ENCODE measurements at regions not wholly inside any gene's neighbourhood (a gene's known extent, or its start where the extent isn't known, plus 50 kb on each side); places are given as distances from the start of the nearest gene placed in this dataset.

DNA sequence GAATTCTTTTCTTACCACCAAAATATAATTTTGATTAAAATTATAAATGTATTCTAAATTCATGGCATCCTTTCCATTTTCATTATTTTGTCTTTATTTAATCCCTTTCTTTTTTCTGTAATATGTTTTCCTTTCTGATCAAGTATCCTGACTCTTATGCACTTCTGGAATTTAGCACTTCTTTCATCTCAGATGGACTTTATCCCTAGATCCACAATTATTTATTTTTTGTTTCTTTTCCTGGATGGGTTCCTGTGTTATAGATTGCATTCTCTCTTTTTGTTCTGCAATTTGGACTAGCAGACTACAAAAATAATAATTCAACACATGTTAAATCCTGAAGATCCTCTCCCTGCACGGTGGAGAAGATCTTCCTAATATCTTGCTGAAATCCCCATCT lies 76.9 kb upstream of the CDIN1 start:
- Mint-ChIP-seq H3K27me3 (ENCODE audit: unreplicated experiment) (no peaks in the 10 kb centered on the region), H3K9me3 (ENCODE audit: unreplicated experiment) (no peaks in the 10 kb centered on the region), H3K4me3 (ENCODE audit: unreplicated experiment) (no peak overlapping the region), H3K27ac (ENCODE audit: unreplicated experiment) (no peak overlapping the region), H3K4me1 (ENCODE audit: unreplicated experiment) (peaks cover 3% of the 10 kb centered on the region), H3K36me3 (ENCODE audit: low read depth, unreplicated experiment) (no peaks in the 10 kb centered on the region)
- DNase-seq (ENCODE audit: low spot score): no peak
- TF ChIP-seq, protein P1, sequence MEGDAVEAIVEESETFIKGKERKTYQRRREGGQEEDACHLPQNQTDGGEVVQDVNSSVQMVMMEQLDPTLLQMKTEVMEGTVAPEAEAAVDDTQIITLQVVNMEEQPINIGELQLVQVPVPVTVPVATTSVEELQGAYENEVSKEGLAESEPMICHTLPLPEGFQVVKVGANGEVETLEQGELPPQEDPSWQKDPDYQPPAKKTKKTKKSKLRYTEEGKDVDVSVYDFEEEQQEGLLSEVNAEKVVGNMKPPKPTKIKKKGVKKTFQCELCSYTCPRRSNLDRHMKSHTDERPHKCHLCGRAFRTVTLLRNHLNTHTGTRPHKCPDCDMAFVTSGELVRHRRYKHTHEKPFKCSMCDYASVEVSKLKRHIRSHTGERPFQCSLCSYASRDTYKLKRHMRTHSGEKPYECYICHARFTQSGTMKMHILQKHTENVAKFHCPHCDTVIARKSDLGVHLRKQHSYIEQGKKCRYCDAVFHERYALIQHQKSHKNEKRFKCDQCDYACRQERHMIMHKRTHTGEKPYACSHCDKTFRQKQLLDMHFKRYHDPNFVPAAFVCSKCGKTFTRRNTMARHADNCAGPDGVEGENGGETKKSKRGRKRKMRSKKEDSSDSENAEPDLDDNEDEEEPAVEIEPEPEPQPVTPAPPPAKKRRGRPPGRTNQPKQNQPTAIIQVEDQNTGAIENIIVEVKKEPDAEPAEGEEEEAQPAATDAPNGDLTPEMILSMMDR (IDR thresholded peaks at IDR 0.05; ENCODE audit: unreplicated experiment): no peak

DNA sequence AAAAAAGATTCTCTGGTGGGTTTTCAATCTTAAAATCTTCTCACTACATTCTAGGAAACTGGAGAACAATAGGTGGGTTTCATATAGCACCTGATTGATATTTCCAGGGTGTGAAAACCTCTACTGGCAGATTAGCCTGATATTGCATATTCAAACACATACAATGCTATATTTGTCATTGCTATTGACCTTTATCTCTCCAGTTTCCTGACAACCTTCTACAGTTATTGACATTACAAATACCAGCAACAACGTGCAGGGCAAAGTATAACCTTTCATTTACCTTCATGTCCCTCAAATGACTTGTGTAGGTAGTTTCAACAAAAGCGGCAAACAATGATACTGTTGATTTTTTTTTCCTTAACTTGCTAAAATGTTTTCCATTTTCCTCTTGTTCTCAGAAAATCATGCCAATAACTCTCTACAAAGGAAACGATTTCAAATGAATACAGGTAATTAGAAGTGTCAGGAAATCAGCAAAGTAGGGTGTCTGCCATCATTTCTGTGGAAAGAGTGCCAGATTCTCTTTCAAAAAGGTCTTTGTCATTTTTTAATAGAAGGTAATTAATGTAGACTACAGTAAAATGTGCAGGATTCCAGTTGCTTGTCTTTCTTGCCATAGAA lies 72.6 kb upstream of the CDIN1 start:
- Mint-ChIP-seq H3K9me3 (ENCODE audit: unreplicated experiment) (no peaks in the 10 kb centered on the region), H3K27me3 (ENCODE audit: unreplicated experiment) (no peaks in the 10 kb centered on the region), H3K36me3 (ENCODE audit: low read depth, unreplicated experiment) (no peaks in the 10 kb centered on the region), H3K4me3 (ENCODE audit: unreplicated experiment) (no peak overlapping the region), H3K4me1 (ENCODE audit: unreplicated experiment) (peaks cover 3% of the 10 kb centered on the region), H3K27ac (ENCODE audit: unreplicated experiment) (no peak overlapping the region)
- DNase-seq (ENCODE audit: low spot score): no peak
- TF ChIP-seq, protein P1 (IDR thresholded peaks at IDR 0.05; ENCODE audit: unreplicated experiment): no peak

DNA sequence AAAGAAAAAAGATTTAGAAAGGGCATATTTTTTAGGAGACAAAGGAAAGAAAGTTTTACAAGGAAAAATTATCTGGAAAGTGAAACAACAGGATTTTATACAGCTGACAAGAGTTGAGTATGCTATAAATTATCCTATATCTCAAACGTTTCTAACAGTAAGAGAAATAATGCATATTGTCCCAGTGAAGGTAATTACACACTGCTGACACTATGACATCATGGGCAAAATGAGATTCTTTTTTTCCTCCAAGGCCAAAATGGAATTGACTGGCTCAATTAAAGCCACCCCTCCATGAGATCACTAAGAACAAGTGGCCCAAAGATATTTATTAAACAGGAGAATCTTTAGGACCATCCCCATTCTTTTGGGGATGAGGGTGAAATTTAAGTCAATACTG lies 72.0 kb upstream of the CDIN1 start:
- Mint-ChIP-seq H3K9me3 (ENCODE audit: unreplicated experiment) (no peaks in the 10 kb centered on the region), H3K36me3 (ENCODE audit: low read depth, unreplicated experiment) (no peaks in the 10 kb centered on the region), H3K27ac (ENCODE audit: unreplicated experiment) (no peak overlapping the region), H3K4me3 (ENCODE audit: unreplicated experiment) (no peak overlapping the region), H3K4me1 (ENCODE audit: unreplicated experiment) (peaks cover 3% of the 10 kb centered on the region), H3K27me3 (ENCODE audit: unreplicated experiment) (no peaks in the 10 kb centered on the region)
- no peak for DNase-seq (ENCODE audit: low spot score)
- TF ChIP-seq, protein P1 (IDR thresholded peaks at IDR 0.05; ENCODE audit: unreplicated experiment): no peak

DNA sequence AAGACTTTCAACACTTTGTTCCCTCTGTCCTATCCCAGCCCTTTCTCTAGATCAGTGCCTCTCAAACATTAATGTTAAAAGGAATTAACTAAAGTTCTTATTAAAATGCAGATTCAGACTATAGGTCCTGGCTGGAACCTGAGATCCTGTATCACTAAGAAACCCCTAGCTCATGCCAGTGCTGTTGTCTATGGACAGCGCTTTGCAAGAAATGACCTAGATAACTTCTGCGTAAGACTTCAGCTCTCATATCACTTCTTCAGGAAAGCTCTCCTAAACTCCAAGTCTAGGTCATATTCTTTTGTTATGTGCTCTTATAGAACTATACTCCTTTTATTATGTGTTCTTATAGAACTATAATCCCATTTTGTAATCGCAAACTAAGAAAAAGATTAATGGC lies 67.8 kb upstream of the CDIN1 start:
- H3K27ac Mint-ChIP-seq (ENCODE audit: unreplicated experiment): no peak overlapping the region
- H3K4me3 Mint-ChIP-seq (ENCODE audit: unreplicated experiment): no peak overlapping the region
- H3K36me3 Mint-ChIP-seq (ENCODE audit: low read depth, unreplicated experiment): no peaks in the 10 kb centered on the region

DNA sequence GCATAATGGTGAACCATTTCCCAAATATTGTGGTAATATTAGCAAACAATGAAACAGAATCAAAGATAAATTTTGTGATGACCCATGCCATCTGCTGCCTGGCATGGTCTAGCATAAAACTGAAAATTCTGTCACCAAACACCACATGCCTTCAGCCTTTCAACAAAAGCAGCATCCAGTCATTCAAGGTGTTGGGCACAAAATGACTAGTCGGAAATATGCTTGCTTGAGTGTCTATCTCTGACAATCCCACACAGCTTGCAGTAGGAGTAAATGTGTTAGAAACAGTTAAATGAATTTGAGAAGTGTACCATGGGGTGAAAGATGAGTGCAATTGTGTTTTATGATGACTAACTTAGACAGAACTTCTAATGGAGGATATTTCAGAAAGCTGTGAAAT lies 61.7 kb upstream of the CDIN1 start:
- H3K4me3 Mint-ChIP-seq (ENCODE audit: unreplicated experiment): no peak overlapping the region
- H3K36me3 Mint-ChIP-seq (ENCODE audit: low read depth, unreplicated experiment): no peaks in the 10 kb centered on the region
- H3K27ac Mint-ChIP-seq (ENCODE audit: unreplicated experiment): no peak overlapping the region
- H3K9me3 Mint-ChIP-seq (ENCODE audit: unreplicated experiment): no peaks in the 10 kb centered on the region
- H3K27me3 Mint-ChIP-seq (ENCODE audit: unreplicated experiment): no peaks in the 10 kb centered on the region
- TF ChIP-seq, protein P1 (IDR thresholded peaks at IDR 0.05; ENCODE audit: unreplicated experiment): no peak
- DNase-seq (ENCODE audit: low spot score): no peak
- peaks cover 3% of the 10 kb centered on the region for H3K4me1 Mint-ChIP-seq (ENCODE audit: unreplicated experiment)

More for the DNA sequence above, 67.8 kb upstream of the CDIN1 start:
- no peaks in the 10 kb centered on the region for H3K4me1 Mint-ChIP-seq (ENCODE audit: unreplicated experiment)
- no peaks in the 10 kb centered on the region for H3K9me3 Mint-ChIP-seq (ENCODE audit: unreplicated experiment)
- no peaks in the 10 kb centered on the region for H3K27me3 Mint-ChIP-seq (ENCODE audit: unreplicated experiment)
- no peak for DNase-seq (ENCODE audit: low spot score)
- TF ChIP-seq, protein P1 (IDR thresholded peaks at IDR 0.05; ENCODE audit: unreplicated experiment): no peak
